ENCODE measurements at regions not wholly inside any gene's neighbourhood (a gene's known extent, or its start where the extent isn't known, plus 50 kb on each side); places are given as distances from the start of the nearest gene placed in this dataset.

GRCh38 chr15:62709261-62709660, 333.3 kb upstream of the TPM1 start:
- TF ChIP-seq JUND (IDR thresholded peaks at IDR 0.05): no peak
- TF ChIP-seq CTCF (IDR thresholded peaks at IDR 0.05; ENCODE audit: low read depth, low read length, missing input control): no peak
- no peak for TF ChIP-seq REST (IDR thresholded peaks at IDR 0.05)
- no peak for TF ChIP-seq EGR1 (IDR thresholded peaks at IDR 0.05; ENCODE audit: low read depth in 2 of 2)
- TF ChIP-seq, protein P1, sequence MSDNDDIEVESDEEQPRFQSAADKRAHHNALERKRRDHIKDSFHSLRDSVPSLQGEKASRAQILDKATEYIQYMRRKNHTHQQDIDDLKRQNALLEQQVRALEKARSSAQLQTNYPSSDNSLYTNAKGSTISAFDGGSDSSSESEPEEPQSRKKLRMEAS (IDR thresholded peaks at IDR 0.05): no peak
- no peak for TF ChIP-seq RAD21 (IDR thresholded peaks at IDR 0.05)
- no peak for TF ChIP-seq FOXA1 (IDR thresholded peaks at IDR 0.05)
- TF ChIP-seq TAF1 (conservative IDR thresholded peaks at IDR 0.05): no peak
- TF ChIP-seq GABPA (IDR thresholded peaks at IDR 0.05 in 1 of 2, conservative IDR thresholded peaks at IDR 0.05 in 1 of 2): no peak

Data from liver (tissue), 3 donors.